AG09309 (cell line): ENCODE measurements at regions not wholly inside any gene's neighbourhood (a gene's known extent, or its start where the extent isn't known, plus 50 kb on each side); places are given as distances from the start of the nearest gene placed in this dataset.

Experiments
- DNase-seq: peaks from one replicate; pipeline ENCODE4 v3.0.0-alpha.2; 2010; ENCODE audit warnings: low read depth
- H3K4me3 ChIP-seq: 2 replicates; pipeline ENCODE4 v1.5.1; 2011; ENCODE audit warnings: mild to moderate bottlenecking, low read depth, low read length, moderate library complexity; ENCODE audit not compliant: control insufficient read depth
- TF ChIP-seq, protein P1 (sequence below): IDR thresholded peaks from 2 replicates; pipeline ENCODE4 v1.5.1; 2011; ENCODE audit warnings: mild to moderate bottlenecking, low read depth, low read length, inconsistent platforms; ENCODE audit not compliant: insufficient read depth, control insufficient read depth; ENCODE audit errors: missing control alignments

GRCh38 chr15:45857291-45857690 lies 222.5 kb downstream of the SQOR start:
- TF ChIP-seq, protein P1, sequence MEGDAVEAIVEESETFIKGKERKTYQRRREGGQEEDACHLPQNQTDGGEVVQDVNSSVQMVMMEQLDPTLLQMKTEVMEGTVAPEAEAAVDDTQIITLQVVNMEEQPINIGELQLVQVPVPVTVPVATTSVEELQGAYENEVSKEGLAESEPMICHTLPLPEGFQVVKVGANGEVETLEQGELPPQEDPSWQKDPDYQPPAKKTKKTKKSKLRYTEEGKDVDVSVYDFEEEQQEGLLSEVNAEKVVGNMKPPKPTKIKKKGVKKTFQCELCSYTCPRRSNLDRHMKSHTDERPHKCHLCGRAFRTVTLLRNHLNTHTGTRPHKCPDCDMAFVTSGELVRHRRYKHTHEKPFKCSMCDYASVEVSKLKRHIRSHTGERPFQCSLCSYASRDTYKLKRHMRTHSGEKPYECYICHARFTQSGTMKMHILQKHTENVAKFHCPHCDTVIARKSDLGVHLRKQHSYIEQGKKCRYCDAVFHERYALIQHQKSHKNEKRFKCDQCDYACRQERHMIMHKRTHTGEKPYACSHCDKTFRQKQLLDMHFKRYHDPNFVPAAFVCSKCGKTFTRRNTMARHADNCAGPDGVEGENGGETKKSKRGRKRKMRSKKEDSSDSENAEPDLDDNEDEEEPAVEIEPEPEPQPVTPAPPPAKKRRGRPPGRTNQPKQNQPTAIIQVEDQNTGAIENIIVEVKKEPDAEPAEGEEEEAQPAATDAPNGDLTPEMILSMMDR: no peak
- DNase-seq: no peak
- no peak overlapping the region for H3K4me3 ChIP-seq

DNA sequence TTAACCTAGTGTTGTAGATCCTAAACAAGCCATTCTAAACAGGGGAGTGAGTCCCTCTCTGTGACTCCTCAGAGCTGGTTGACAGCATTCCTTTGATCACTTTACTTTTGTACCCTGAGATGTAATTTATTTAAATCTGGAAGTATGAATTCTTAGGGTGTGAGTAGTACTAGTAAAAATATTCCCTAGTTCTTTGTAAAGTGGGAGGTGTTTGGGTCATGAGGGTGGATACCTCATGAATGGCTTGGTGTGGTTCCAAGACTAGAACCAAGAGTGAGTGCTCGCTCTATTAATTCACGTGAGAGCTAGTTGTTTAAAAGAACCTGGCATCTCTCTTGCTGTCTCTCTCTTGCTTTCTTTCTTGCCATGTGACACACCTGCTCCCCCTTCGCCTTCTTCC lies 223.7 kb downstream of the SQOR start:
- DNase-seq: no peak
- no peak overlapping the region for H3K4me3 ChIP-seq
- TF ChIP-seq, protein P1: no peak

DNA sequence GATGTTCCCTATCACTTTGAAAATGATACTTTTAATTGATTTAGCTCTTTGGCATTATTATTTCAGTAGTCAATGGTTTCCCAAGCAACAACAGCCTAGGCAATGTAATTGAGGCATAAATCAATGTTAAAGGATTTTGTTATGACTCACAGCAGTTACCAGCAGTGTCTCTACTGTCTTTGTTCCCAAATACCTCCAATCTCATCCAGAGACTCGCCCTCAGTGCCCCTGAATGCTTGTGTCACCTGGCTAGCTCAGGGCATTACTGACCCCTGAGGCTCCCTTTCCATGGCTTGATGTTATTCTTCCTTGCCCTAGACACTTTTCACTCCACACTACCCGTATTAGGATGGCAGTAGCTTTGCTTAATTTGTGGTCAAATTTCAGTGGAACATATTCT lies 227.2 kb downstream of the SQOR start:
- no peak overlapping the region for H3K4me3 ChIP-seq
- DNase-seq: no peak
- TF ChIP-seq, protein P1: no peak

- TF ChIP-seq, protein P1: no peak
- no peak for DNase-seq
Observed at GRCh38 chr15:45863881-45864580, 229.2 kb downstream of the SQOR start.

DNA sequence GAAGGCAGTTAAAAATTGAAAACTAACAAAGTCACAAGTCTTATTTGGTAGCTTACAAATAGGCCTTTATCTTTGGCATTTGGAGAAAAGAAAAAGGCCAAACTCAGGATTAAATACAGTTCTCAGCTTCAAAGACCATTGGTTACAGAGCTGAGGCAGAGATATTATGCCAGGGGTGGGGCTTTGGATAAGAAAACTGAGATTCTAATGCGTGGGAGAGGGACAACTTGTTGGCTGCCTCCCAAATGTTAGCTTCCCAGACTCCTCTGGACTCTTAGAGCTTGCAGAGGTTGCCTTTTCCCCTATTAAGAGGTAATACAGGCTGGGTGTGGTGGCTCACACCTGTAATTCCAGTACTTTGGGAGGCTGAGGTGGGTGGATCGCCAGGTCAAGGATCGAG lies 231.8 kb downstream of the SQOR start:
- TF ChIP-seq, protein P1: no peak
- no peak for DNase-seq
- H3K4me3 ChIP-seq: no peak overlapping the region

More at GRCh38 chr15:45863881-45864580, 229.2 kb downstream of the SQOR start:
- H3K4me3 ChIP-seq: no peak overlapping the region

GRCh38 chr15:45867281-45867680 lies 232.5 kb downstream of the SQOR start:
- TF ChIP-seq, protein P1: no peak
- DNase-seq: no peak
- no peak overlapping the region for H3K4me3 ChIP-seq
